Stomach (tissue), 4 donors: ENCODE measurements at regions not wholly inside any gene's neighbourhood (a gene's known extent, or its start where the extent isn't known, plus 50 kb on each side); places are given as distances from the start of the nearest gene placed in this dataset.

Experiments
- POLR2A ChIP-seq, 4 donors: fragments of 450-650 bp; IDR thresholded peaks; one replicate each; pipeline ENCODE4 v1.6.1; 2016; ENCODE audit warnings: antibody characterized with exemption in 4 of 4, control low read depth in 2 of 4, mild to moderate bottlenecking in 1 of 4, moderate library complexity in 1 of 4
- POLR2AphosphoS5 ChIP-seq, 3 donors: sonication (generic); formaldehyde crosslinking; IDR thresholded peaks; one replicate each; pipeline ENCODE4 v1.6.1; 2016; ENCODE audit warnings: antibody characterized with exemption in 3 of 3
- TF ChIP-seq, protein P1 (sequence below), 7 experiments: fragments of 450-650 bp in 4 of 7; fragments of 200-600 bp in 3 of 7; sonication (generic) in 3 of 7; IDR thresholded peaks; one replicate each; pipeline ENCODE4 v1.5.1; 2016 to 2019; ENCODE audit warnings: antibody characterized with exemption in 7 of 7, control low read depth in 2 of 7, mild to moderate bottlenecking in 1 of 7

DNA sequence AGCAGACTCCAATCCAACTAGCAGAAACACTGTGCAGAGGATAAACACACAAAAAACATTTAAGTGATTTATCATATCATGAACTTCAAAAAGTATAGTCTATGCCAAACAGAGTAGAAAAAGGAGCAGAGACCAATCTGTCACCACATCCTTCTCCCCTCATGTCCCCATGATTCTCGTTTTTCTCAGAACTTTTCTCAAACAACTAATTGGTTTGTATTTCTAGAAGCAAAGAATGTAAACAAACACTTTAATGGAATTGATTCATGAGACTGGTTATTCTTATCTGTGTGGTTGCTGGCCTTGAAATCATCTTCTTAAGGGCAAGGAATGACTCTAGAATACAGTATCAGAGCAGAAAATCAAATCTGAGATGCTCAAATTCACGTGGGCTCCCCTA is 294.2 kb upstream of the THBS1 start:
- no peak for TF ChIP-seq POLR2AphosphoS5 (IDR thresholded peaks at IDR 0.05)
- TF ChIP-seq, protein P1, sequence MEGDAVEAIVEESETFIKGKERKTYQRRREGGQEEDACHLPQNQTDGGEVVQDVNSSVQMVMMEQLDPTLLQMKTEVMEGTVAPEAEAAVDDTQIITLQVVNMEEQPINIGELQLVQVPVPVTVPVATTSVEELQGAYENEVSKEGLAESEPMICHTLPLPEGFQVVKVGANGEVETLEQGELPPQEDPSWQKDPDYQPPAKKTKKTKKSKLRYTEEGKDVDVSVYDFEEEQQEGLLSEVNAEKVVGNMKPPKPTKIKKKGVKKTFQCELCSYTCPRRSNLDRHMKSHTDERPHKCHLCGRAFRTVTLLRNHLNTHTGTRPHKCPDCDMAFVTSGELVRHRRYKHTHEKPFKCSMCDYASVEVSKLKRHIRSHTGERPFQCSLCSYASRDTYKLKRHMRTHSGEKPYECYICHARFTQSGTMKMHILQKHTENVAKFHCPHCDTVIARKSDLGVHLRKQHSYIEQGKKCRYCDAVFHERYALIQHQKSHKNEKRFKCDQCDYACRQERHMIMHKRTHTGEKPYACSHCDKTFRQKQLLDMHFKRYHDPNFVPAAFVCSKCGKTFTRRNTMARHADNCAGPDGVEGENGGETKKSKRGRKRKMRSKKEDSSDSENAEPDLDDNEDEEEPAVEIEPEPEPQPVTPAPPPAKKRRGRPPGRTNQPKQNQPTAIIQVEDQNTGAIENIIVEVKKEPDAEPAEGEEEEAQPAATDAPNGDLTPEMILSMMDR (IDR thresholded peaks at IDR 0.05): no peak
- no peak for TF ChIP-seq POLR2A (IDR thresholded peaks at IDR 0.05)
